ENCODE measurements at regions not wholly inside any gene's neighbourhood (a gene's known extent, or its start where the extent isn't known, plus 50 kb on each side); places are given as distances from the start of the nearest gene placed in this dataset.

DNA sequence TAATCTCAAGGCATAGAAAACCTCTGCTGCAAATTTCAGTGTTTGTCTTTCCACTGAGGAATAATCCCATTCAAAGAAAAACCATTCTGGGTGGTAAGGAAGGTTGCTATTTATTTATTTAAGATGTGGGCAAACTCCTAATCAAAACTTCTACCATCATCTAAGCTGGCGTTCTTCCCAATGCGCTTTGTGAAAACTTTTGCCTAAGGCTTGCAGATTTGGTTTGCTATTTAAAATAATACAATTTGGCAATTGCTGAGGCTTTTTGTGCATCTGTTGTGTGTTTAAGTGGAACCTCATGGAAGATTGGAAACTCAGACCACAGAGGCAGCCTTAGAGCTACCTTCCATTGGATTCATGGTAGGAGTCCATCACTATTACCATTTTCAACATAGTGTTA lies 309.0 kb downstream of the BLID start:
- Mint-ChIP-seq H3K27me3 (ENCODE audit: low read depth) (no peaks in the 10 kb centered on the region), H3K4me3 (no peak overlapping the region), H3K36me3 (peaks cover 8% of the 10 kb centered on the region), H3K9me3 (peaks cover 10% of the 10 kb centered on the region), H3K4me1 (peaks cover 60% of the 10 kb centered on the region), H3K27ac (no peak overlapping the region)
- no peak for ATAC-seq
- no peak for DNase-seq (ENCODE audit: low spot score)
- CTCF ChIA-PET = no interaction called here
- POLR2A ChIA-PET = no interaction called here
- TF ChIP-seq, protein P1, sequence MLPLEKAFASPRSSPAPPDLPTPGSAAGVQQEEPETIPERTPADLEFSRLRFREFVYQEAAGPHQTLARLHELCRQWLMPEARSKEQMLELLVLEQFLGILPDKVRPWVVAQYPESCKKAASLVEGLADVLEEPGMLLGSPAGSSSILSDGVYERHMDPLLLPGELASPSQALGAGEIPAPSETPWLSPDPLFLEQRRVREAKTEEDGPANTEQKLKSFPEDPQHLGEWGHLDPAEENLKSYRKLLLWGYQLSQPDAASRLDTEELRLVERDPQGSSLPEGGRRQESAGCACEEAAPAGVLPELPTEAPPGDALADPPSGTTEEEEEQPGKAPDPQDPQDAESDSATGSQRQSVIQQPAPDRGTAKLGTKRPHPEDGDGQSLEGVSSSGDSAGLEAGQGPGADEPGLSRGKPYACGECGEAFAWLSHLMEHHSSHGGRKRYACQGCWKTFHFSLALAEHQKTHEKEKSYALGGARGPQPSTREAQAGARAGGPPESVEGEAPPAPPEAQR (CRISPR knock-in tag; IDR thresholded peaks at IDR 0.05) = no peak
- TF ChIP-seq GRHL2 (CRISPR knock-in tag; IDR thresholded peaks at IDR 0.05; ENCODE audit: insufficient replicate concordance, severe bottlenecking) = no peak
- TF ChIP-seq GABPB1 (CRISPR knock-in tag; IDR thresholded peaks at IDR 0.05) = no peak
- TF ChIP-seq, protein P2, sequence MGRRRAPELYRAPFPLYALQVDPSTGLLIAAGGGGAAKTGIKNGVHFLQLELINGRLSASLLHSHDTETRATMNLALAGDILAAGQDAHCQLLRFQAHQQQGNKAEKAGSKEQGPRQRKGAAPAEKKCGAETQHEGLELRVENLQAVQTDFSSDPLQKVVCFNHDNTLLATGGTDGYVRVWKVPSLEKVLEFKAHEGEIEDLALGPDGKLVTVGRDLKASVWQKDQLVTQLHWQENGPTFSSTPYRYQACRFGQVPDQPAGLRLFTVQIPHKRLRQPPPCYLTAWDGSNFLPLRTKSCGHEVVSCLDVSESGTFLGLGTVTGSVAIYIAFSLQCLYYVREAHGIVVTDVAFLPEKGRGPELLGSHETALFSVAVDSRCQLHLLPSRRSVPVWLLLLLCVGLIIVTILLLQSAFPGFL (CRISPR knock-in tag; IDR thresholded peaks at IDR 0.05; ENCODE audit: borderline replicate concordance) = no peak
- TF ChIP-seq, protein P3, sequence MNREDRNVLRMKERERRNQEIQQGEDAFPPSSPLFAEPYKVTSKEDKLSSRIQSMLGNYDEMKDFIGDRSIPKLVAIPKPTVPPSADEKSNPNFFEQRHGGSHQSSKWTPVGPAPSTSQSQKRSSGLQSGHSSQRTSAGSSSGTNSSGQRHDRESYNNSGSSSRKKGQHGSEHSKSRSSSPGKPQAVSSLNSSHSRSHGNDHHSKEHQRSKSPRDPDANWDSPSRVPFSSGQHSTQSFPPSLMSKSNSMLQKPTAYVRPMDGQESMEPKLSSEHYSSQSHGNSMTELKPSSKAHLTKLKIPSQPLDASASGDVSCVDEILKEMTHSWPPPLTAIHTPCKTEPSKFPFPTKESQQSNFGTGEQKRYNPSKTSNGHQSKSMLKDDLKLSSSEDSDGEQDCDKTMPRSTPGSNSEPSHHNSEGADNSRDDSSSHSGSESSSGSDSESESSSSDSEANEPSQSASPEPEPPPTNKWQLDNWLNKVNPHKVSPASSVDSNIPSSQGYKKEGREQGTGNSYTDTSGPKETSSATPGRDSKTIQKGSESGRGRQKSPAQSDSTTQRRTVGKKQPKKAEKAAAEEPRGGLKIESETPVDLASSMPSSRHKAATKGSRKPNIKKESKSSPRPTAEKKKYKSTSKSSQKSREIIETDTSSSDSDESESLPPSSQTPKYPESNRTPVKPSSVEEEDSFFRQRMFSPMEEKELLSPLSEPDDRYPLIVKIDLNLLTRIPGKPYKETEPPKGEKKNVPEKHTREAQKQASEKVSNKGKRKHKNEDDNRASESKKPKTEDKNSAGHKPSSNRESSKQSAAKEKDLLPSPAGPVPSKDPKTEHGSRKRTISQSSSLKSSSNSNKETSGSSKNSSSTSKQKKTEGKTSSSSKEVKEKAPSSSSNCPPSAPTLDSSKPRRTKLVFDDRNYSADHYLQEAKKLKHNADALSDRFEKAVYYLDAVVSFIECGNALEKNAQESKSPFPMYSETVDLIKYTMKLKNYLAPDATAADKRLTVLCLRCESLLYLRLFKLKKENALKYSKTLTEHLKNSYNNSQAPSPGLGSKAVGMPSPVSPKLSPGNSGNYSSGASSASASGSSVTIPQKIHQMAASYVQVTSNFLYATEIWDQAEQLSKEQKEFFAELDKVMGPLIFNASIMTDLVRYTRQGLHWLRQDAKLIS (CRISPR knock-in tag; IDR thresholded peaks at IDR 0.05; ENCODE audit: borderline replicate concordance) = no peak
- no peak for TF ChIP-seq CREB1 (CRISPR knock-in tag; IDR thresholded peaks at IDR 0.05)
- TF ChIP-seq, protein P4, sequence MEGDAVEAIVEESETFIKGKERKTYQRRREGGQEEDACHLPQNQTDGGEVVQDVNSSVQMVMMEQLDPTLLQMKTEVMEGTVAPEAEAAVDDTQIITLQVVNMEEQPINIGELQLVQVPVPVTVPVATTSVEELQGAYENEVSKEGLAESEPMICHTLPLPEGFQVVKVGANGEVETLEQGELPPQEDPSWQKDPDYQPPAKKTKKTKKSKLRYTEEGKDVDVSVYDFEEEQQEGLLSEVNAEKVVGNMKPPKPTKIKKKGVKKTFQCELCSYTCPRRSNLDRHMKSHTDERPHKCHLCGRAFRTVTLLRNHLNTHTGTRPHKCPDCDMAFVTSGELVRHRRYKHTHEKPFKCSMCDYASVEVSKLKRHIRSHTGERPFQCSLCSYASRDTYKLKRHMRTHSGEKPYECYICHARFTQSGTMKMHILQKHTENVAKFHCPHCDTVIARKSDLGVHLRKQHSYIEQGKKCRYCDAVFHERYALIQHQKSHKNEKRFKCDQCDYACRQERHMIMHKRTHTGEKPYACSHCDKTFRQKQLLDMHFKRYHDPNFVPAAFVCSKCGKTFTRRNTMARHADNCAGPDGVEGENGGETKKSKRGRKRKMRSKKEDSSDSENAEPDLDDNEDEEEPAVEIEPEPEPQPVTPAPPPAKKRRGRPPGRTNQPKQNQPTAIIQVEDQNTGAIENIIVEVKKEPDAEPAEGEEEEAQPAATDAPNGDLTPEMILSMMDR (IDR thresholded peaks at IDR 0.05) = no peak
- TF ChIP-seq, protein P5, sequence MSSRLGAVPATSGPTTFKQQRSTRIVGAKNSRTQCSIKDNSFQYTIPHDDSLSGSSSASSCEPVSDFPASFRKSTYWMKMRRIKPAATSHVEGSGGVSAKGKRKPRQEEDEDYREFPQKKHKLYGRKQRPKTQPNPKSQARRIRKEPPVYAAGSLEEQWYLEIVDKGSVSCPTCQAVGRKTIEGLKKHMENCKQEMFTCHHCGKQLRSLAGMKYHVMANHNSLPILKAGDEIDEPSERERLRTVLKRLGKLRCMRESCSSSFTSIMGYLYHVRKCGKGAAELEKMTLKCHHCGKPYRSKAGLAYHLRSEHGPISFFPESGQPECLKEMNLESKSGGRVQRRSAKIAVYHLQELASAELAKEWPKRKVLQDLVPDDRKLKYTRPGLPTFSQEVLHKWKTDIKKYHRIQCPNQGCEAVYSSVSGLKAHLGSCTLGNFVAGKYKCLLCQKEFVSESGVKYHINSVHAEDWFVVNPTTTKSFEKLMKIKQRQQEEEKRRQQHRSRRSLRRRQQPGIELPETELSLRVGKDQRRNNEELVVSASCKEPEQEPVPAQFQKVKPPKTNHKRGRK (CRISPR knock-in tag; IDR thresholded peaks at IDR 0.05; ENCODE audit: borderline replicate concordance) = no peak
- TF ChIP-seq, protein P6, sequence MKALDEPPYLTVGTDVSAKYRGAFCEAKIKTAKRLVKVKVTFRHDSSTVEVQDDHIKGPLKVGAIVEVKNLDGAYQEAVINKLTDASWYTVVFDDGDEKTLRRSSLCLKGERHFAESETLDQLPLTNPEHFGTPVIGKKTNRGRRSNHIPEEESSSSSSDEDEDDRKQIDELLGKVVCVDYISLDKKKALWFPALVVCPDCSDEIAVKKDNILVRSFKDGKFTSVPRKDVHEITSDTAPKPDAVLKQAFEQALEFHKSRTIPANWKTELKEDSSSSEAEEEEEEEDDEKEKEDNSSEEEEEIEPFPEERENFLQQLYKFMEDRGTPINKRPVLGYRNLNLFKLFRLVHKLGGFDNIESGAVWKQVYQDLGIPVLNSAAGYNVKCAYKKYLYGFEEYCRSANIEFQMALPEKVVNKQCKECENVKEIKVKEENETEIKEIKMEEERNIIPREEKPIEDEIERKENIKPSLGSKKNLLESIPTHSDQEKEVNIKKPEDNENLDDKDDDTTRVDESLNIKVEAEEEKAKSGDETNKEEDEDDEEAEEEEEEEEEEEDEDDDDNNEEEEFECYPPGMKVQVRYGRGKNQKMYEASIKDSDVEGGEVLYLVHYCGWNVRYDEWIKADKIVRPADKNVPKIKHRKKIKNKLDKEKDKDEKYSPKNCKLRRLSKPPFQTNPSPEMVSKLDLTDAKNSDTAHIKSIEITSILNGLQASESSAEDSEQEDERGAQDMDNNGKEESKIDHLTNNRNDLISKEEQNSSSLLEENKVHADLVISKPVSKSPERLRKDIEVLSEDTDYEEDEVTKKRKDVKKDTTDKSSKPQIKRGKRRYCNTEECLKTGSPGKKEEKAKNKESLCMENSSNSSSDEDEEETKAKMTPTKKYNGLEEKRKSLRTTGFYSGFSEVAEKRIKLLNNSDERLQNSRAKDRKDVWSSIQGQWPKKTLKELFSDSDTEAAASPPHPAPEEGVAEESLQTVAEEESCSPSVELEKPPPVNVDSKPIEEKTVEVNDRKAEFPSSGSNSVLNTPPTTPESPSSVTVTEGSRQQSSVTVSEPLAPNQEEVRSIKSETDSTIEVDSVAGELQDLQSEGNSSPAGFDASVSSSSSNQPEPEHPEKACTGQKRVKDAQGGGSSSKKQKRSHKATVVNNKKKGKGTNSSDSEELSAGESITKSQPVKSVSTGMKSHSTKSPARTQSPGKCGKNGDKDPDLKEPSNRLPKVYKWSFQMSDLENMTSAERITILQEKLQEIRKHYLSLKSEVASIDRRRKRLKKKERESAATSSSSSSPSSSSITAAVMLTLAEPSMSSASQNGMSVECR (CRISPR knock-in tag; IDR thresholded peaks at IDR 0.05; ENCODE audit: borderline replicate concordance) = no peak
- no peak for TF ChIP-seq RELA (CRISPR knock-in tag; IDR thresholded peaks at IDR 0.05; ENCODE audit: borderline replicate concordance)
- no peak for TF ChIP-seq RORB (CRISPR knock-in tag; IDR thresholded peaks at IDR 0.05)
- no peak for TF ChIP-seq ZNF423 (CRISPR knock-in tag; IDR thresholded peaks at IDR 0.05)
- TF ChIP-seq, protein P7, sequence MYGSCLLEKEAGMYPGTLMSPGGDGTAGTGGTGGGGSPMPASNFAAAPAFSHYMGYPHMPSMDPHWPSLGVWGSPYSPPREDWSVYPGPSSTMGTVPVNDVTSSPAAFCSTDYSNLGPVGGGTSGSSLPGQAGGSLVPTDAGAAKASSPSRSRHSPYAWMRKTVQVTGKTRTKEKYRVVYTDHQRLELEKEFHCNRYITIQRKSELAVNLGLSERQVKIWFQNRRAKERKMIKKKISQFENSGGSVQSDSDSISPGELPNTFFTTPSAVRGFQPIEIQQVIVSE (CRISPR knock-in tag; IDR thresholded peaks at IDR 0.05; ENCODE audit: borderline replicate concordance) = no peak
- TF ChIP-seq SMAD3 (CRISPR knock-in tag; IDR thresholded peaks at IDR 0.05; ENCODE audit: borderline replicate concordance) = no peak
- TF ChIP-seq ZNF219 (CRISPR knock-in tag; IDR thresholded peaks at IDR 0.05; ENCODE audit: borderline replicate concordance) = no peak
- no peak for TF ChIP-seq ATF1 (CRISPR knock-in tag; IDR thresholded peaks at IDR 0.05)
- no peak for TF ChIP-seq NFYB (CRISPR knock-in tag; conservative IDR thresholded peaks at IDR 0.05; ENCODE audit: low read depth)
- TF ChIP-seq CBFB (CRISPR knock-in tag; IDR thresholded peaks at IDR 0.05; ENCODE audit: low read depth) = no peak
